Dermis microvascular lymphatic vessel endothelial cell (primary cell): ENCODE measurements at regions not wholly inside any gene's neighbourhood (a gene's known extent, or its start where the extent isn't known, plus 50 kb on each side); places are given as distances from the start of the nearest gene placed in this dataset.
"Not testable (repeated sequence)": the region's sequence is repeated elsewhere in the genome, so short reads cannot be mapped to it uniquely, and the experiment has no call there.

Experiments
- DNase-seq, 2 donors: peaks; one replicate each; pipeline versions ENCODE4 v3.0.0 to v3.0.0-alpha.2; 2010; ENCODE audit warnings: low read depth in 2 of 2

DNA sequence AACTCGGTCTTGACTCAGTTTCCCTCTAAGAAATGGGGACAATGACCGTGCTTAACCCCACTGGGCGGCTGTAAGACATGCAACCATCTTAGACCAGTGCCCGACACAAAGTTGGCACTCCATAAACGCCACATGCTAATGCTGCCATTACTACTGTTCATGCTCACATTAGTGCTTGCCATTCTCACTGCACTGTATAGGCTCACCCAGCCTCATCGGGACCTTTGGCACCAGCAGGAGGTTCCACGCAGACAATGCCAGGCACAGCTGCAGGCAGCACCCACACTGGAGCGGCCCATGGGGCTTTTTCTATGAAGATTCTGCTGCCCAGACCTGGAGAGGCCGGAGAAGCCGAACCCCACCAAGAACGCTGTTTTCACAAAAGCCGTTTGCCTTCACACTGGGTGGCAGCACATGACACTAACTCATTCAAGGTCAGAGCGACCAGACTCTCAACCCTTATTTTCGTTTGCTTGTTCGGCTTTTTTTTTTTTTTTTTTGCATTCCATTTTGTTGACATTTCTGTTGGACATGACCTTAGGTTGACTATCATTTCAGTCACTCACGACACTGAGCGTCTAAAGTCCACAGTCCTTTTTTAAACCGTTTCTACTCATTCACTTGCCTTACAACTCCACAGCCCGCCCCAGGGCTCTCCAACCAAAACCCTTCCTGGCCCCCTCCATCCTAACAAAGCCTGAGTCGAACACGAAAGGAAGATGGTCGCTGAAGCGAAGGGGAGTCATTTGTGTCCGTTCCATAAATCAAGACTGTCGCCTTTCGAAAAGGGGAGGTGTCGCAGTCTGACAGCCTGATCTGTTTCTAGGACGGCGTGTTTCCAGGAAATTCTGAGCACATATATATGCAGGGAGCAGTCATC, 124.4 kb upstream of the RNF32 start:
- no peak for DNase-seq

DNA sequence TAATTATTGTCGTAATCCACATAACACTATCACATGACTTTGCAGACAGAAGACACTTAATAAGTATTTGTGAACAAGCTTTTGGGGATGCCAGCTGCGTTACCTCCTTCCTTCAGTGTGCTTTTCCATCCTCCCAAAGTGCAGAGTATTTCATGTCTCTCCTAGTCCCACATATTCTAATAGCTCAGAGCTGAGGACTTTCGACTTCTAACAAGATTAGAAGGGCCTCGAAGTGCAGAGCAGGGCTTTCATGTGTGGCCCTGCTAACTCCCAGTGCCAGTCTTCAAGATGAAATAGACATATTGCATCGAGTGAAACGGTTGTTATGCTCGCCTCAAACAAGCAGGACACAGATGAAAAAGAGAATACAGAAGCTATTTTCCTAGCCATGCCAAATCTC, 125.7 kb upstream of the RNF32 start:
- DNase-seq: no peak

DNA sequence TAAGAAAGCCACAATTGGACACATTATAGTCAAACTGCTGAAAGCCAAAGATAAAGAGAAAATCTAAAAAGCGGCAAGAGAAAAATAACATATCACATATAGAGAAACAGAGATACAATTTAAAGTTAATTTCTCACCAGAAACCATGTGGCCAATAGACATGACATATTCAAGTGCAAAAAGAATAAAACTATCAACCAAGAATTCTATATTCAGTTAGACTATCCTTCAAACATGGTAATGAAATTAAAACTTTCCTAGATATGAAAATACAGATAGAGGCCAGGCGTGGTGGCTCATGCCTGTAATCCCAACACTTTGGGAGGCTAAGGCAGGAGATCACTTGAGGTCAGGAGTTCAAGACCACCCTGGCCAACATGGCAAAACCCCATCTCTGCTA, 129.1 kb upstream of the RNF32 start:
- DNase-seq: no peak

DNA sequence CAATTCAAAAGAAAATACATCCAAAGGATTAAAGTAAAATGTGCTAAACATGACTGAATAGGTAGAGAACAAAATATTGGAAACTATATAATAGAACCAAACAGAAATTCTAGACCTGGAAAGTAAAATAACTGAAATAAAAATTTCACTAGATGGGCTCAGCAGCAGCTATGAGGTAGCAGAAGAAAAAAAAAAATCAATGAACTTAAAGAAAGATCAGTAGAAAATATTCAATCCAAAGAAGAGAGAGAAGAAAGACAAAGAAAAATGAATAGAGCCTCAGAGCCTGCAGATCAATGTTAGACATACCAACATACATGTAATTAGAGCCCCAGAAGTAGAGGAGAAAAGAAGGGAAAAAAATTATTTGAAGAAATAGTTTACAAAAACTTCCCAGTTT, 129.6 kb upstream of the RNF32 start:
- no peak for DNase-seq

DNA sequence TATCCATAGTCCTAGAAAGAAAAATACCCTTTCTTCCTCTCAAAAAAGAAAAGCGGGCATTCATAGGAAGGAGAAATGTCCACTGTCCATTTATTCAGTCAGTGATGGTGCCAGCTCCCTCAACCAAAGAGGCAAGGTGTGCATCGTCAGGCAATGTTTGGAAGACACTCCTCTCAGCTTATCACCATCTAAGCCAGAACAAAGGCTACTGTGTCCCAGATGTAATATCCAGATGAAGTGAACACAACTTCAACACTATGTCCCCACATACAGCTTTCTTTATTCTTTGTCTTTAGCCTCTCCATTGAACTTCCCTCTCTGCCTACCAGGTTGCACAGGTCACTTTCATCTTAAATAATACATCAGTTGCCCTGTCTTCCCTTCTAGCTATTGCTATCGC, 131.4 kb upstream of the RNF32 start:
- no peak for DNase-seq

DNA sequence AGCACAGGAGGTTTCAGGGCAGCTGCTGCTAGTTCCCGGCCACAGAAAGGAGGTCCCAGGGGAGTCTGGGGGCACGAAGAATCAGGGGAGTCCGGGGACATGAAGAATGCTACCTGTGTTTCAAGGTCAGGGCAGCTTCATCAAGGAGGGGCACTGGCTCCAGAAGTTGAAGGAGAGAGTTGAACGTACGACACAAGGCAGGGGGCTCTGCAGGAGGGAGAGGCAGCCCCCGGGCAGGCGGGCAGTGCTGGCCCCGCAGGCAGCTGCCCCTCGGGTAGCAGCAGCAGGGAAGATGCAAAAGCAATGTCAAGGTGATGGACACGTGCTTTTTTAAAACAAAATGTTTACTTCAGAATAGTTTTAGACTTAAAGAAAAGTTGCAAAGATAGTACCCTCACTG, 134.7 kb upstream of the RNF32 start:
- no peak for DNase-seq

DNA sequence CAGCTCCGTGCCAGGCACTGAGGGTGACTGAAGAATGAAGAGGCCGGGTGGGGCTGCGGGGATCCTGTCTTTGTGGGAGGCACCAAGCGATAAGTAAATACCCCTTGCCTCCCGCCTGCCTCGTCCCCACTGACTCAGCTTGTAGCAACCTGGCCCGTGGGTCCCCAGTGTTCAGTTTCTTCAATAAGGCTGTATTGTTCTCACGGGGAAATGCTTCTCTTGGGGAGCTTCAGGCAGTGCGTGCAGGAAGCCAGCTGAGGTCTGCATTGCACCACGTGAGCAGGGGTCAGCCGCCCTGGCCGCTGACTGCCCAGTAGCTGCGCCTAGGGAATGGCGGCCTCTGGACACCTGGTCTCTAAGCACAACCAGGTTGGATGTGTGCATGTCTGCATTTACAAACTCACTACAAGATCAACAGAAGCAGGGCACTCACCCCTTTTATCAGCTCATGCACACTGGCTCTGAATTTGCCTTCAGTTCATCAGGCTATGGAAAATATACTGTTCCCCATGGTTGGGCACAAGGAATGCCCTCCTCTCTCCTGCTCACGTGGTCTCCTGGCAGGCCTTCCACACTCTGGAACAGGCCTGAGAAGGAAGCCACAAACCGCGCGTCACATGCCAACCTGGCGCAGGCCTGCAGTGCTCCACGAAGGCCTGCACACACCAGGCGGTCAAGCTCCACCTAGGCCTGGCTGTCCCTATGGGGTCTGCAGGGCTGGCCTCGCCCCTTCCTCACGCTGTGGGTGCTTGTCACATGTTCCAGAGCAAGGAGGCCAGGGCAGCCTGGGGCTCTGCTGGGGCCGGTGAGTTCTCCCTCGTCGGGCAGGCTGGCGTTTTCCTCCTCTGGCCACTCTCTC, 135.7 kb upstream of the RNF32 start:
- no peak for DNase-seq

DNA sequence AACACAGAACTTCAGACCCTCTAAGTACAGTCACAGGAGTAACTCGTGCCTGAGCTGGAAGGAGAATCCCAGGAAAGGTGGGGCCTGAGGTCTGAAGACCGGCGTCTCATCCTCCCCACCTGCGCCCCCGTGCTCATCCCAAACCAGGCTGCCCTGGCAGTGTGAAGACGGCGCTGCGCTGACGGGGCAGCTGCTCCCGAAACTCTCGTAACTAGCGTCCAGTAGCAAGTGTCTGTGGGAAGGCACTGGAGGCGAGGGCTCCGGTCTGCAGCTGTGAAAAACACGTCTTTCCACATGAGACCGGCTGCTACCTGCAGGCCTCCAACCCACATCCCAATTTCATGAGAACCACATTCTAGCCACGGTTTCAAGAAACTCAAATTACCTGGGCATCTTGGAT, 136.6 kb upstream of the RNF32 start:
- DNase-seq: no peak

DNA sequence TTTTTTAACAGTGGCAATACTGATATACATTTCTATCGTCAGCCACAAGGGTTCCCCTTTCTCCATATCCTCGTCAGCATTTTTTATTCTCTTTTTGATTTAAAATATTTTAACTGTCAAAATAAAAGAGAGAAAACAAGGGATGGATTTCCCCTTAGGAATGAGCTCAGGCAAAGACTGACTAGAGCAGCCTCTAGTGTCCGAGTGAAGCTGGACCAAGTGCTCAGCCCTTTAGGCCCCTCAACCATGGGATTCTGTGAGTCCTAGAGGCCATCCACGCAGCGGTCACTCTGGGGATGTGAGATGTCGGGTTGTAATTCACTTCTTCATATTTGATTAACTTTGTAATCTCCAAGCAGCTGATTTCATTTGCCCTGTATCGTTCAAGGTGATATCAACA, 137.4 kb upstream of the RNF32 start:
- no peak for DNase-seq

DNA sequence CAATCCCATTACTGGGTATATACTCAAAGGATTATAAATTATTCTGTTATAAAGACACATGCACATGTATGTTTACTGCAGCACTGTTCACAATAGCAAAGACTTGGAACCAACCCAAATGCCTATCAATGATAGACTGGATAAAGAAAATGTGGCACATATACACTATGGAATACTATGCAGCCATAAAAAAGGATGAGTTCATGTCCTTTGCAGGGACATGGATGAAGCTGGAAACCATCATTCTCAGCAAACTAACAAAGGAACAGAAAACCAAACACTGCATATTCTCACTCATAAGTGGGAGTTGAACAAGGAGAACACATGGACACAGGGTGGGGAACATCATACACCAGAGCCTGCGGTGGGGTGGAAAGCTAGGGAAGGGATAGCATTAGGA, 138.8 kb upstream of the RNF32 start:
- not testable (repeated sequence) for DNase-seq

DNA sequence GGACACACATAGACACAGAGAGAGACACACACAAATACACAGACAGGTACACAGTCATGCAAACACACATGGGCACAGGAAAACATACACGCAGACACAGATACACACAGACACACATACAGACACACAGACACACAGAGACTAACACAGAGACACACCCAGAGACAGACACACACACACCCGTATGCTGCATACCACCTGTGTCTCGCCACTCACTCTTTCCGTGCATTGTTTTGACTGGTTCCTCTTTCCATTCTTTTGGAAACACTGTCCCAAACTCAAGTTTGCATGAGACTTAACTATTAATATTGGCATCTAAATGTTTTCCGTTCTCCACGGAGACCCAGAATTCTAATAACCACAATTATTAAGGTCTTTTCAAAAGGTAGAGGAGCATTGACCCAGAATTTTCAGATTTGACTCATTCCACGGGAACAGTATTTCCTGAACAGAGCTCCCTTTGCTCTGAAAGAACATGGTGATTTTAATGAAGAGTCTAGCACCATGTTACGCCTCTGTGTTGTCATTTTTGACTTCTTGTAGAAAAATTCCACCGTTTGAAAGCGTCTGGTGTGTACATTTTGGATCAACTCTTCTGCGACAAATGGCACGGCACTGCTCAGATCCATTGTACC, 141.2 kb upstream of the RNF32 start:
- no peak for DNase-seq

DNA sequence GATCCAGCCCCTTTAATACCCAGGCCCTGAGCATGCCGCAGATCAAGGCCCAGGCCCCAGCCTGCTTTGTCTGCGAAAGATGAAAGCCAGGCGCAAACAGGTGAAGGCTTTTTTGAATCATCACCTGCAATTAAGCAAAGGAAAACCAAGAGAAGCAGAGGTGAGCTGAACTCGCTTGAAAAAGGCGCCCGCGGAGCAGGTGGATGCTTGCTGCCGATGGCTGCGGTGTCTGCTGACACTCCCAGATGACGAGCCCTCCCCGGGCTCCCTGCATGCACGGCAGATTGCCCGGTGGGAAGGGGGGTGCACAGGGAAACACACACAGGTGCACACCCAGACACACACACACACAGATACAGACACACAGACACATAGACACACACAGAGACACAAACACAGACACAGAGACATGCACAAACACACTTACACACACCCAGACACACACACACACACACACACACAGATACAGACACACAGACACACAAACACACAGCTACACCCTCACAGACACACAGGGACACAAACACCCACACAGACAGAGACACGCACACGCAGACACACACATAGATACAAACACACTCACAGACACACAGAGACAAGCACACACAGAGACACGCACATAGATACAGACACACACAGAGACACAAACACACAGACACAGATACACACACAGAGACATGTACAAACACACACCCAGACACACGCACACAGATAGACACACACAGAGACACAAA, 142.6 kb upstream of the RNF32 start:
- no peak for DNase-seq

DNA sequence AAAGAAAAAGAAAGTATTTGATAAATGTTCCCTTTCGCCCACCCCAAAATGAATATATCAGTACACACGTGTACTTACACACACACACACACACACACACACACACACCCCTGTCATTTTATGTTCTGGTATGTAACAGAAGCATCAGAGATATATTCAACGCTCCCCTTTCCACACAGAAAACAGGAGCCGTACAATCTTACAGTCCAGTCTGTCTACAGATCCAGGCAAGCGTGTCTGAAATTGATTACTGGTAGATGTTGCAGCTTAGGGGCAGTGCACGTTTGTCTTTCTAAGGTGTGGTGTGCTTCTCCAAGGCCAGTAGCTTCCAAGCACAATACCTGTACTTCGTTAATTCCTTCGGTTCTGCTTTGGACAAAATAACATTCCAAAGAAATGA, 143.7 kb upstream of the RNF32 start:
- no peak for DNase-seq

DNA sequence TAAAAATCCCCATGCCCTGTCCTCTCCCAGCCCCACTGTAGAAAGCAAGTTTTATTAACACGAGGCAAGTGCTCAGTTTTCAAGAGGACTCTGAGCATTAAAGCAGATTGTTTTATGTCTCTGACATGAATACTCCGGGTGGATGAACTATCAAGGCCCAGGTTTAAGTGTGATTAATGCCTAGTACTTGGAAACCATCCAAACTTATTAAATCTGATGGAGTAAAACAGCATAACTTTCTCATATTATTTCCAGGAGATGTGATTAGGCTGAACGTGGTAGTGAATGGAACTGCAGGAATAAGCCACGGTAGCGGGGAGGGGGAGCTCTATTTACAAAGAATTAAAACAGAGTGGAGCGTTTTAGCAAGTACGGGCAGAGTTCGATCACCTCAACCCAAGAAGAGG, 144.2 kb upstream of the RNF32 start:
- DNase-seq: no peak

DNA sequence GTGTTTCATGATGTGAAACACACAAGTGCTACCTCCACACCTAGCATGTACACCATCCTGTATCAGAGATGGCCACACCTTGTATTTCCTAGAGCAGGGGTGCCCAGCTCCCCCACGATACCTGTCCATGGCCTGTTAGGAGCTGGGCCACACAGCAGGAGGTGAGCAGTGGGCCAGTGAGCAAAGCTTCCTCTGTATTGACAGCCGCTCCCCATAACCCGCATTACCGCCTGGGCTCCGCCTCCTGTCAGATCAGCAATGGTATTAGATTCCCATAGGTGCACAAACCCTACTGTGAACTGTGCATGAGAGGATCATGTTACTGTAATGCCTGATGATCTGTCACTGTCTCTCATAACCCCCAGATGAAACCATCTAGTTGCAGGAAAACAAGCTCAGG, 145.6 kb upstream of the RNF32 start:
- DNase-seq: no peak

DNA sequence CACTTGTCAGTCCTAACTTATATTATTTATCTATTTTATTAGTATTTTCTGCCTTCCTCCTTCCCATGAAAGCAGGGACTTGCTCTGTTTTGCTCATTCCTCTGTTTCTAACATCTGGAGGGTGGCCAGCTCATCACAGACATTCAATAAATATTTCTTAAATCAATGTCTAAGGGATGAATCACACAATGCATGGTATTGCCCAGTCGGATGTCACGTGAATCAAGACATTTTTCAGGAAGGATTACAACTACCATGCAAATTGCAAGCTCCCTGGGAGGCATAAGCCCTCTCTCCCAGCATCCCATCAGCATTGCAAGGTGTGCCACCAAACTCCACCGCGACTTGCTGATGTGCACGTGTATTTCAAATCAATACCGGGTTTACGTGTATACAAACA, 146.6 kb upstream of the RNF32 start:
- no peak for DNase-seq

DNA sequence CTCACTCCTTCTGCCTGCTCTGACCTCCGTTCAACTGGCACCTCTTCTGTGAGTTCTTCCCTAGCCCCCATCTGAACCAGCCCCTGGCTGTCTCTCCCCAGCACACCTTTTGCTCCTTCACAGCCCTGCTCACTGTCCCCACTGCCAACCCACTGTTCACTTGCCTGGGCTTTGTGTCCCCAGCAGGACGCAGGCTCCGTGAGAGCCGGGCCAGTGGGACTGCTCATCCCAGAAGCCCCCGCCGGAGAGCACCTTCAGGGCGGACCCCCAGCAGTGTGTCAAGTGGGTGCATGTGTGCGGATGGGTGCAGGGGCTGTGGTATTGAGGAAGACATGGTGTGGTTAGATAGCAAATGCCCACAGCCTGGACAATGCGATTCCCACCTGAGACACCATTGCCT, 148.4 kb upstream of the RNF32 start:
- DNase-seq: no peak

DNA sequence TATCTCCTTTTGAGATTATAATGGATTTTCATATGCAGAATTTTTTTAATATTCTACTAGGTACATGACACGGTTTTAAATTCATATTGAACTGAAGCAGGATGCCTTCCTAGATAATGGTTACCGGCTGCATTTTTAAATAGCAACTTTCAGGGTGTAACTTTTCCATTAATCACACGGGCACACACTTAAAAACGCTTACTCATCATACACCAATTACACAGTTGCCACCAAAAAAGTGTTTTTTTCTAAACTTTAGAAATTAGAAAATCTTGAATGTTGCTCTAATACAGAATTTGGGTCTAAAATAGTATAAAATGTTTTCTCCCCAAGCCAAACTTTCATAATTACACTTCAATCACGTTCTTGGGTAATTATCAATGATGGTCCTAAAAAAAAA, 149.1 kb upstream of the RNF32 start:
- no peak for DNase-seq

DNA sequence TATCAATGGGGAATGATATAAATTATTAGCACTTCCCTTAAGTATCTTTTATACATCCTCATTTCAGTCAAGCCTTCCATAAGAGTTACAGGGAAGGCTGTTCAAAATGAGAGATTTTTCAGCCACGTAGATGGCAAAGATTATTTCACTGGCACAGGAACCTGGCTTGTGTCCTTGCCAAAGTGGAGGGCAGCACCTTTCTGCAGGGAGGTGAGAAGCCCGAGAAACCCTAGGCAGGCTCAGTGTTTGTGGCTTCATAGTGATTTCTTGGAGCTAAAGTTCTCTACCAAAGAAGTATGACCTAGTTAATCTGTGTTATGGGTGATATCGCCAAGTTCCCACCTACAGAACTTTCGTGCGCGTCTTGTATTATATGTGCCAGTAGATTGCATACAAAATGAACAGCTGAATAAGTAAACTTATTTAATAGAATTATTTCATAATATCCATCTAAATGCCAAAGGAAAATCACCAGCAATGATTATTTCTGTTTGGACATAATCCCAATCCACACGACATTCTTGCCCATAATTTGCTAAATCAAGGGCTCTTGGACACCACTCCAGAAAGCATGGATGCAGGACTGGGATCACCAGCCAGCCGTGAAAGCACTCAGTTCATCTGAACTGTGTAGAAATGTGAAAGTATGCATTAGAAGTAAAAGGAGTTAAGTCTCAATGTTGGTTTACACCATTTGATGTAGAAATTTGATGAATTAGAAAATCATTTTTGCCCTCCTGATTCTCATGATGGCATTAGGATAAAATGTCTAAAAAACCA, 150.4 kb upstream of the RNF32 start:
- no peak for DNase-seq

DNA sequence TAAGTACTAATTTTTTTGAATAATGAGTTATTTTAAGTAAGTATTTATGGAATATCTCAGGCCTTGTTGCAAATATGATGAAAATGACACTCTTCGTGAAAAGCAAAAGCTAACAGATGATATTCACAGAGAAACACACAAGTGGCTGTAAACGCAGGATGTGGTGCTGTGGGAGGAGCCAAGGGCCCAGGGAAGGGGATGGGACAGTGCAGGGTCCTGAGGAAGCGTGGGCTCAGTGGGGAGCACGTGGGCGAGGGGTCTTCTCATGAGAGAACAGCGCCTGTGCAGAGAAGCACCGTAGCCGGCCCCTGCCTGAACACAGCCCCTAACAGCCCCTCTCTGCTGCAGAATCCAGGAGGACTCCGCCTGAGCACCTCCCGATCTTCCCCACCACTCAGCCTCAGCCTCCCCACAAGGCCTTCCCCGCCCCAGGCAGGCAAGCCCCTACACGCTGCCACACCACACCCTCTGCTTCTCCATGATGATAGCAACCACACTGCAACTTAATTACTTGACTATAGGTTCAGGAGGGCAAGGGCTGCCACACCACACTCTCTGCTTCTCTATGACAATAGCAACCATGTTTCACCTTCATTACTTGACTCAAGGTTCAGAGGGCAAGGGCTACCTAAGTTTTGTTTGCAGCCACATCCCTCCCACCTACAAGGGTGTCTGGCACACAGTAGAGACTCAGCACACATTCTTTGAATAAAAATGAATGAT, 152.6 kb upstream of the RNF32 start:
- no peak for DNase-seq
